ENCODE measurements at regions not wholly inside any gene's neighbourhood (a gene's known extent, or its start where the extent isn't known, plus 50 kb on each side); places are given as distances from the start of the nearest gene placed in this dataset.
"Not testable (repeated sequence)": the region's sequence is repeated elsewhere in the genome, so short reads cannot be mapped to it uniquely, and the experiment has no call there.

DNA sequence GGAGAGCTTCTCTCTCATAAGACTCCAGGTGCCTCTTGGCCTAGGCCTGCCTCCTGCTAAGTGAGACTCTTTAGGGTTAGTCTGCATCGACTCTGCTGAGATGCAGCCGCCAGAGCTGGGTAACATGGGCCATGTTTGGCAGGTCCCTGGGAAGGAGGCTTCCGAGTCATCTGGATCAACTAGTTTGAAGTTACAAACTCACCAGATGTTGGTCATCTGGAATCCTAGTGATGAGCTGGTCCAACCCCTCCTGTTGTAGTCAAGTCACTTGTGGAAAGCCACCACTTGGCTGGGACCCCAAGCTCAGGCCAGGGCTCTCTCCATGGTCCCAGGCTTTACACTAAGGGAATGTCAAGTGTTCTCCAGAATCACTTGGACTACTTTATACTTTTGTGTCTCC lies 143.4 kb downstream of the ADRA2C start:
- not testable (repeated sequence) for TF ChIP-seq ARNTL (CRISPR knock-in tag; IDR thresholded peaks at IDR 0.05; ENCODE audit: borderline replicate concordance, low read depth); ZFP3 (CRISPR knock-in tag; IDR thresholded peaks at IDR 0.05); ESRRG (CRISPR knock-in tag; IDR thresholded peaks at IDR 0.05); PATZ1 (CRISPR knock-in tag; IDR thresholded peaks at IDR 0.05; ENCODE audit: borderline replicate concordance); ZNF8 (CRISPR knock-in tag; IDR thresholded peaks at IDR 0.05); GLIS3 (CRISPR knock-in tag; IDR thresholded peaks at IDR 0.05); ZC3H10 (CRISPR knock-in tag; IDR thresholded peaks at IDR 0.05)
